ENCODE measurements at regions not wholly inside any gene's neighbourhood (a gene's known extent, or its start where the extent isn't known, plus 50 kb on each side); places are given as distances from the start of the nearest gene placed in this dataset.

DNA sequence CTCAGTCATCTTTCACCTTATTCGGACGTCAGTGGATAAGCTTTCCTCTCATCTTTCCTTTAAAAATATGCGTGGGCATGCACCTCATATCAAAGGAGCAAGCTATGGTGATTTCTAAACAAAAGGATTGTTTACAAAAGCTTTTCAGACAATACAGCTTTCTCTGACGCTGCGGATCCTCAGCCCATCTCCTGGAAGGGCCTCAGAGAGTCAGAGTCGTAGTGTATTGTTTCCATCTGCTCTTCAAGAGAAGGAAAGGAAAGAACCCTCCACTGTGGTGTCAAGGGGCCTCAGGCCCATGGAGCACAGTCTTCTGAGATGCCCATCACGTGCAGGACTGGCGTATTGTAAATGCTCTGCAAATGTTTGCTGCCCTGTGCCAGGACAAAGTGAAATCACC, 163.4 kb upstream of the MAP1B start:
- Histone ChIP-seq H3K9me3 (no peaks in the 10 kb centered on the region), H3K4me1 (peaks cover 0 to 4% of the 10 kb centered on the region in 2 donors), H3K36me3 (no peaks in the 10 kb centered on the region), H3K27me3 (no peaks in the 10 kb centered on the region), H3K4me3 (no peak overlapping the region), H3K27ac (no peak overlapping the region)
- intact Hi-C loops (cut with DNase I; ENCODE audit: low total_unique reads): no loop called here
- TF ChIP-seq POLR2A (IDR thresholded peaks at IDR 0.05): no peak
- TF ChIP-seq, protein P1, sequence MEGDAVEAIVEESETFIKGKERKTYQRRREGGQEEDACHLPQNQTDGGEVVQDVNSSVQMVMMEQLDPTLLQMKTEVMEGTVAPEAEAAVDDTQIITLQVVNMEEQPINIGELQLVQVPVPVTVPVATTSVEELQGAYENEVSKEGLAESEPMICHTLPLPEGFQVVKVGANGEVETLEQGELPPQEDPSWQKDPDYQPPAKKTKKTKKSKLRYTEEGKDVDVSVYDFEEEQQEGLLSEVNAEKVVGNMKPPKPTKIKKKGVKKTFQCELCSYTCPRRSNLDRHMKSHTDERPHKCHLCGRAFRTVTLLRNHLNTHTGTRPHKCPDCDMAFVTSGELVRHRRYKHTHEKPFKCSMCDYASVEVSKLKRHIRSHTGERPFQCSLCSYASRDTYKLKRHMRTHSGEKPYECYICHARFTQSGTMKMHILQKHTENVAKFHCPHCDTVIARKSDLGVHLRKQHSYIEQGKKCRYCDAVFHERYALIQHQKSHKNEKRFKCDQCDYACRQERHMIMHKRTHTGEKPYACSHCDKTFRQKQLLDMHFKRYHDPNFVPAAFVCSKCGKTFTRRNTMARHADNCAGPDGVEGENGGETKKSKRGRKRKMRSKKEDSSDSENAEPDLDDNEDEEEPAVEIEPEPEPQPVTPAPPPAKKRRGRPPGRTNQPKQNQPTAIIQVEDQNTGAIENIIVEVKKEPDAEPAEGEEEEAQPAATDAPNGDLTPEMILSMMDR (IDR thresholded peaks at IDR 0.05): no peak
- DNase-seq: no peak

DNA sequence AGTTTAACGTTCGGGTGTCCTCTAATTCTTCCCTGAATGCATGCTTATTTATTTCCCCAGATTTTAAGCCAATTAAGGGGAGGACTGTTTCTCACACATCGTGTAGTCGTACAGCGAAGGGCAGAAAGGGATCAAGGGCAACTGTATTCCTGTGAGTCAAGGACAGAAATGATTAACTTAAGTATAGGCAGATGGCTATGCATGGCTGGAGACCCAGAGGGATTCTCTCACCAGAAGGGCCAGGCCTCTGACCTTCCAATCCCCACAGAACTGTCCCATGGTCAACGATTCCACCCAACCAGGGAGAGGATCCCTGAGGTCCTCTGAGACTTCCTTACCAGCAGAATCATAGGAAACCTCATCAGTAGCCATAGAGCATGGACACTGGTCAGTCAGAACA, 161.8 kb upstream of the MAP1B start:
- no peak for TF ChIP-seq POLR2A (IDR thresholded peaks at IDR 0.05)
- TF ChIP-seq, protein P1 (IDR thresholded peaks at IDR 0.05): no peak
- H3K4me3 ChIP-seq: no peak overlapping the region
- H3K27me3 ChIP-seq: no peaks in the 10 kb centered on the region
- no peaks in the 10 kb centered on the region for H3K9me3 ChIP-seq
- H3K27ac ChIP-seq: no peak overlapping the region
- H3K36me3 ChIP-seq: no peaks in the 10 kb centered on the region
- no peaks in the 10 kb centered on the region for H3K4me1 ChIP-seq
- intact Hi-C loops (cut with DNase I; ENCODE audit: low total_unique reads): no loop called here
- DNase-seq: no peak

DNA sequence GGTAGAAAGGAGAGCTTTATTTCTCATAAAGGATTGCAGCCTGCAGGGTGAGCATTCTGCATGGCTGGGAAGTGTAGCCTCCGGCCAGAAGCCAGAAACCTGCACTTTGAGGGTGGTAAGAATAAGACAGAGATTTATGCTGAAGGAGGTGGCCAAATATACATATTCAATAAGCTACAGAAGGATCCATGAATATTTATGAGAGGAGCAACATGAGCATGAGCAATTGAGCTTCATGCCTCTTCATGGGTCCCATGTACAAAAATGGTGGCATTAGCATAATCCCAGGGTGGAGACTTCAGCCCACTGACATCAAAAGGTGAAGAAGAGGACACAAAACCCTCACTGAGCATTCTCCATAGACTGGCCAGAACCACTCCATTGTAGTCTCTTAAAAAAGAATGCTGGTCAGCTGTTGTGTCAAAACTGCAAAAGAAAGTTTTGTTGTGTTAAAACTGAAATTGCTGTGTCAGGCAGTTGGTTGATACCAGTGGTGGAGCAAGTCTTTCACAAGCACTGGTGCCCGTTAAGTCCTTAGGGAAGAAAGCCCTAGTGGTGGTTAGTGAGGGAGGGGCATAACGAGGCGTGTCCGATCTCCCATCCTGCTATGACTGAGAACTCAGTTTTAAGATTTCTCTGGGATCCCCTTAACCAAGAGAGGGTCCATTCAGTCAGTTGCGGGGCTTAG, 160.8 kb upstream of the MAP1B start:
- no peaks in the 10 kb centered on the region for H3K4me1 ChIP-seq
- H3K27ac ChIP-seq: no peak overlapping the region
- no peaks in the 10 kb centered on the region for H3K27me3 ChIP-seq
- H3K9me3 ChIP-seq: no peaks in the 10 kb centered on the region
- intact Hi-C loops (cut with DNase I; ENCODE audit: low total_unique reads): no loop called here
- no peaks in the 10 kb centered on the region for H3K36me3 ChIP-seq
- no peak overlapping the region for H3K4me3 ChIP-seq
- no peak for DNase-seq
- no peak for TF ChIP-seq POLR2A (IDR thresholded peaks at IDR 0.05)
- TF ChIP-seq, protein P1 (IDR thresholded peaks at IDR 0.05): no peak

DNA sequence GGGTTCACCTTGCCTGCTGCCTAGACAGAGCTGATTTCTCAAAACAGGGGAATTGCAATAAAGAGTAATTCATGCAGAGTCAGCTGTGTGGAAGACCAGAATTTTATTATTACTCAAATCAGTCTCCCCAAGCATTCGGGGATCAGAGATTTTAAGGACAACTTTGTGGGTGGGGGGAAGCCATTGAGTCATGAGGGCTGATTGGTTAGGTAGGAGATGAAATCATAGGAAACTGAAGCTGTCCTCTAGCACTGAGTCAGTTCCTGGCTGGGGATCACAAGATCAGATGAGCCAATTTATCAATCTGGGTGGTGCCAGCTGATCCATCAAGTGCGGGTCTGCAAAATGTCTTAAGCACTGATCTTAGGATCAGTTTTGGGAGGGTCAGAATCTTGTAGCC, 159.1 kb upstream of the MAP1B start:
- Histone ChIP-seq H3K27ac (no peak overlapping the region), H3K4me1 (no peaks in the 10 kb centered on the region), H3K9me3 (no peaks in the 10 kb centered on the region), H3K4me3 (no peak overlapping the region), H3K27me3 (no peaks in the 10 kb centered on the region), H3K36me3 (no peaks in the 10 kb centered on the region)
- DNase-seq: no peak
- intact Hi-C loops (cut with DNase I; ENCODE audit: low total_unique reads): no loop called here
- TF ChIP-seq, protein P1 (IDR thresholded peaks at IDR 0.05): no peak
- TF ChIP-seq POLR2A (IDR thresholded peaks at IDR 0.05): no peak

DNA sequence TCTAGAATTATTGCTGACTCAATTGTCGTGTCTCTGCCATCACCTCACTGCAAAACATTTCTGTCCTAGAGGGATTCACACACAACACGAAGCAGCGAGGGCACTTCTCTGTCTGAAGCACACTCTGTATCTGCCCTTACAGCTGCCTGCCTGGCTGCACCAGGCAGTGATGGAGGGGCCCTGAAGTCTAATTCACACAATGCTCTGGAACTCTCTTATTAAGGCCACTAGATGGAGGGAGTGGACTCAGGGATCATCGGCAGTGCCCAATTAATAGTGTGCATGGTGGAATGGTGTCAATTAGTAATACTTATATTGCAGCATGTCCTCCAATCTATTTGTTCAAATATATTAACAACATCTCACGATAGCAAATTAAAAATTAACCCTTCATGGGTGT, 157.5 kb upstream of the MAP1B start:
- no peaks in the 10 kb centered on the region for H3K36me3 ChIP-seq
- intact Hi-C loops (cut with DNase I; ENCODE audit: low total_unique reads): no loop called here
- no peak for DNase-seq
- H3K9me3 ChIP-seq: no peaks in the 10 kb centered on the region
- H3K4me3 ChIP-seq: no peak overlapping the region
- H3K27ac ChIP-seq: no peak overlapping the region
- H3K27me3 ChIP-seq: no peaks in the 10 kb centered on the region
- no peaks in the 10 kb centered on the region for H3K4me1 ChIP-seq
- TF ChIP-seq, protein P1 (IDR thresholded peaks at IDR 0.05): no peak
- no peak for TF ChIP-seq POLR2A (IDR thresholded peaks at IDR 0.05)
